ENCODE measurements at regions not wholly inside any gene's neighbourhood (a gene's known extent, or its start where the extent isn't known, plus 50 kb on each side); places are given as distances from the start of the nearest gene placed in this dataset.

DNA sequence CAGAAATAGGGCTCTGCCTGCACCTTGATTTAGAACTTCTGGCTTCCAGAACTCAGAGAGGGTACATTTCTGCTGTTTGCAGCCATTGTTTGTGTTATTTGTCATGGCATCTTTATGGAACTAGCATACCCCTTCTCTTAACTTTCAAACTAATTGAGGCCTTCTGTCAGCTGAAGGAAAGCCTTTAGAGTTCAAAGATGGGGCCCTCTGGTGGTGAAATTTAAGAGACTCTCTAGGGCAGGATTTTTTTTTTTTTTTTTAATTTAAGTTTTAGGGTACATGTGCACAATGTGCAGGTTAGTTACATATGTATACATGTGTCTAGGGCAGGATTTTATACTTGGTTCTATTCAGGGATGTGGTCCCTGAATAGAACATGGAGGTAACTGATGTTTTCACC, 260.6 kb upstream of the LINC00305 start:
- H3K9me2 ChIP-seq (replicated peaks; ENCODE audit: insufficient read depth, low read length) = no peaks in the 10 kb centered on the region
- no peak for TF ChIP-seq EZH2 (optimal IDR thresholded peaks at IDR 0.05; ENCODE audit: low read depth, low read length)
- peak; percentile 46 for TF ChIP-seq CTCF (IDR thresholded peaks at IDR 0.05; ENCODE audit: low read length)
- no peak for TF ChIP-seq EZH2phosphoT487 (IDR thresholded peaks at IDR 0.05; ENCODE audit: low read length)
- H3K27me3 ChIP-seq (replicated peaks; ENCODE audit: insufficient read depth, low read length) = no peaks in the 10 kb centered on the region
- no peak overlapping the region for H3K27ac ChIP-seq (ENCODE audit: low read length)
- peaks cover 16% of the 10 kb centered on the region for H3K4me1 ChIP-seq (ENCODE audit: low read length)
- H3K4me2 ChIP-seq (ENCODE audit: low read depth, low read length) = no peak overlapping the region
- DNase-seq = peak; percentile 51
- H3F3A ChIP-seq (ENCODE audit: insufficient read depth, low read length) = no peaks in the 10 kb centered on the region
- H2AFZ ChIP-seq (ENCODE audit: low read length) = no peak overlapping the region
- no peaks in the 10 kb centered on the region for H3K36me3 ChIP-seq (replicated peaks; ENCODE audit: insufficient read depth, low read length)
- H3K9me3 ChIP-seq (replicated peaks; ENCODE audit: insufficient read depth, low read length) = no peaks in the 10 kb centered on the region
- no peaks in the 10 kb centered on the region for H4K20me1 ChIP-seq (ENCODE audit: insufficient read depth, low read length)
- no peaks in the 10 kb centered on the region for H3K79me2 ChIP-seq (ENCODE audit: low read length)
- no peak overlapping the region for H3K4me3 ChIP-seq (ENCODE audit: low read length)
- H3K9ac ChIP-seq (ENCODE audit: low read length) = no peak overlapping the region

GRCh38 chr18:64407606-64408005, 258.7 kb upstream of the LINC00305 start:
- Histone ChIP-seq H4K20me1 (ENCODE audit: insufficient read depth, low read length) (no peaks in the 10 kb centered on the region), H3K27me3 (replicated peaks; ENCODE audit: insufficient read depth, low read length) (no peaks in the 10 kb centered on the region), H3K4me3 (ENCODE audit: low read length) (no peak overlapping the region), H3K9ac (ENCODE audit: low read length) (no peak overlapping the region), H3K79me2 (ENCODE audit: low read length) (no peaks in the 10 kb centered on the region), H3K4me2 (ENCODE audit: low read depth, low read length) (no peak overlapping the region), H2AFZ (ENCODE audit: low read length) (no peak overlapping the region), H3K9me3 (replicated peaks; ENCODE audit: insufficient read depth, low read length) (no peaks in the 10 kb centered on the region), H3K27ac (ENCODE audit: low read length) (no peak overlapping the region), H3K36me3 (replicated peaks; ENCODE audit: insufficient read depth, low read length) (no peaks in the 10 kb centered on the region), H3K9me2 (replicated peaks; ENCODE audit: insufficient read depth, low read length) (no peaks in the 10 kb centered on the region), H3K4me1 (ENCODE audit: low read length) (peaks cover 30% of the 10 kb centered on the region), H3F3A (ENCODE audit: insufficient read depth, low read length) (no peaks in the 10 kb centered on the region; the same call in 1 of the 2 replicates)
- DNase-seq = no peak
- TF ChIP-seq CTCF (IDR thresholded peaks at IDR 0.05; ENCODE audit: low read length) (no peak), EZH2 (optimal IDR thresholded peaks at IDR 0.05; ENCODE audit: low read depth, low read length) (no peak), EZH2phosphoT487 (IDR thresholded peaks at IDR 0.05; ENCODE audit: low read length) (no peak)

GRCh38 chr18:64405161-64405560, 256.3 kb upstream of the LINC00305 start:
- DNase-seq = no peak
- no peaks in the 10 kb centered on the region for H3K9me2 ChIP-seq (replicated peaks; ENCODE audit: insufficient read depth, low read length)
- H2AFZ ChIP-seq (ENCODE audit: low read length) = no peak overlapping the region
- H3K27ac ChIP-seq (ENCODE audit: low read length) = no peak overlapping the region
- no peak overlapping the region for H3K9ac ChIP-seq (ENCODE audit: low read length)
- no peaks in the 10 kb centered on the region; the same call in 1 of the 2 replicates for H3F3A ChIP-seq (ENCODE audit: insufficient read depth, low read length)
- H3K36me3 ChIP-seq (replicated peaks; ENCODE audit: insufficient read depth, low read length) = no peaks in the 10 kb centered on the region
- H3K79me2 ChIP-seq (ENCODE audit: low read length) = no peaks in the 10 kb centered on the region
- no peaks in the 10 kb centered on the region for H3K27me3 ChIP-seq (replicated peaks; ENCODE audit: insufficient read depth, low read length)
- H3K9me3 ChIP-seq (replicated peaks; ENCODE audit: insufficient read depth, low read length) = no peaks in the 10 kb centered on the region
- H4K20me1 ChIP-seq (ENCODE audit: insufficient read depth, low read length) = no peaks in the 10 kb centered on the region
- H3K4me3 ChIP-seq (ENCODE audit: low read length) = no peak overlapping the region
- H3K4me2 ChIP-seq (ENCODE audit: low read depth, low read length) = no peak overlapping the region
- peaks cover 34% of the 10 kb centered on the region for H3K4me1 ChIP-seq (ENCODE audit: low read length)
- TF ChIP-seq CTCF (IDR thresholded peaks at IDR 0.05; ENCODE audit: low read length) (no peak), EZH2phosphoT487 (IDR thresholded peaks at IDR 0.05; ENCODE audit: low read length) (no peak), EZH2 (optimal IDR thresholded peaks at IDR 0.05; ENCODE audit: low read depth, low read length) (no peak)

Data from MM.1S (cell line).